ENCODE measurements at regions not wholly inside any gene's neighbourhood (a gene's known extent, or its start where the extent isn't known, plus 50 kb on each side); places are given as distances from the start of the nearest gene placed in this dataset.

- ATAC-seq (no peak), DNase-seq (no peak)
- H3K36me3 ChIP-seq = no peaks in the 10 kb centered on the region
- no peak overlapping the region for H3K4me3 ChIP-seq
- 19% methylated on average over 2 of the region's 2 CpGs for WGBS (ENCODE audit: insufficient coverage, low coverage, low lambda C conversion rate, missing lambda C conversion rate)
- no peaks in the 10 kb centered on the region for H3K27me3 ChIP-seq
- intact Hi-C loops (cut with DNase I) = no loop called here
- H3K4me1 ChIP-seq = no peaks in the 10 kb centered on the region
- no peaks in the 10 kb centered on the region for H3K9me3 ChIP-seq
- no peak overlapping the region for H3K27ac ChIP-seq
- no peak for TF ChIP-seq CTCF (IDR thresholded peaks at IDR 0.05)
Observed at GRCh38 chr18:29285471-29285870, 1108.5 kb upstream of the CDH2 start.

- no peak for DNase-seq
- Histone ChIP-seq H3K9me3 (no peaks in the 10 kb centered on the region), H3K36me3 (no peaks in the 10 kb centered on the region), H3K4me3 (no peak overlapping the region), H3K27ac (no peak overlapping the region), H3K27me3 (no peaks in the 10 kb centered on the region), H3K4me1 (no peaks in the 10 kb centered on the region)
- TF ChIP-seq POLR2A (IDR thresholded peaks at IDR 0.05) (no peak), CTCF (IDR thresholded peaks at IDR 0.05) (no peak)
- WGBS (ENCODE audit: insufficient coverage, low coverage, low lambda C conversion rate, missing lambda C conversion rate) = 66% methylated on average over 2 of the region's 2 CpGs
- ATAC-seq = no peak
- intact Hi-C loops (cut with DNase I) = no loop called here
Observed at GRCh38 chr18:29271501-29271900, 1094.6 kb upstream of the CDH2 start.

- no peak for ATAC-seq
- DNase-seq = no peak
- no peaks in the 10 kb centered on the region for H3K36me3 ChIP-seq
- no peaks in the 10 kb centered on the region for H3K4me1 ChIP-seq
- TF ChIP-seq CTCF (IDR thresholded peaks at IDR 0.05) = no peak
- no peak for TF ChIP-seq POLR2A (IDR thresholded peaks at IDR 0.05)
- H3K27me3 ChIP-seq = no peaks in the 10 kb centered on the region
- intact Hi-C loops (cut with DNase I) = no loop called here
- no peaks in the 10 kb centered on the region for H3K9me3 ChIP-seq
- no peak overlapping the region for H3K4me3 ChIP-seq
- WGBS (ENCODE audit: insufficient coverage, low coverage, low lambda C conversion rate, missing lambda C conversion rate) = 33% methylated on average over 2 of the region's 2 CpGs
- no peak overlapping the region for H3K27ac ChIP-seq
Observed at GRCh38 chr18:29259838-29260237, 1082.9 kb upstream of the CDH2 start.

GRCh38 chr18:29254123-29254522, 1077.2 kb upstream of the CDH2 start:
- Histone ChIP-seq H3K4me3 (no peak overlapping the region), H3K36me3 (no peaks in the 10 kb centered on the region), H3K27ac (no peak overlapping the region), H3K9me3 (no peaks in the 10 kb centered on the region), H3K27me3 (no peaks in the 10 kb centered on the region), H3K4me1 (no peaks in the 10 kb centered on the region)
- ATAC-seq (no peak), DNase-seq (no peak)
- intact Hi-C loops (cut with DNase I) = no loop called here
- TF ChIP-seq CTCF (IDR thresholded peaks at IDR 0.05) (no peak), POLR2A (IDR thresholded peaks at IDR 0.05) (no peak)
- 70% methylated on average over 2 of the region's 2 CpGs for WGBS (ENCODE audit: insufficient coverage, low coverage, low lambda C conversion rate, missing lambda C conversion rate)

- intact Hi-C loops (cut with DNase I) = no loop called here
- Histone ChIP-seq H3K27me3 (no peaks in the 10 kb centered on the region), H3K9me3 (no peaks in the 10 kb centered on the region), H3K4me3 (no peak overlapping the region), H3K4me1 (no peaks in the 10 kb centered on the region), H3K36me3 (no peaks in the 10 kb centered on the region), H3K27ac (no peak overlapping the region)
- no peak for DNase-seq
- 0% methylated on average over 1 of the region's 1 CpG for WGBS (ENCODE audit: insufficient coverage, low coverage, low lambda C conversion rate, missing lambda C conversion rate)
- TF ChIP-seq POLR2A (IDR thresholded peaks at IDR 0.05) (no peak), CTCF (IDR thresholded peaks at IDR 0.05) (no peak)
- no peak for ATAC-seq
Observed at GRCh38 chr18:29251681-29252080, 1074.8 kb upstream of the CDH2 start.
